ENCODE measurements at regions not wholly inside any gene's neighbourhood (a gene's known extent, or its start where the extent isn't known, plus 50 kb on each side); places are given as distances from the start of the nearest gene placed in this dataset.

- TF ChIP-seq GATA3 (IDR thresholded peaks at IDR 0.05; ENCODE audit: low read depth, low read length): no peak
- TF ChIP-seq GATA2 (IDR thresholded peaks at IDR 0.05; ENCODE audit: low read depth, low read length): no peak
These were observed 64.9 kb downstream of the DLL1 start for GRCh38 chr6:170225852-170226417.
